Adrenal gland (tissue), 9 donors: ENCODE measurements at regions not wholly inside any gene's neighbourhood (a gene's known extent, or its start where the extent isn't known, plus 50 kb on each side); places are given as distances from the start of the nearest gene placed in this dataset.

Source experiments
- DNase-seq, 7 donors: peaks; one replicate each; pipeline ENCODE4 v3.0.0-alpha.2; 2019 to 2020
- H3K27ac ChIP-seq, 5 donors: fragments of 200-600 bp; sonication (generic) in 4 of 5; 1 replicate in 3 of 5; 2 replicates in 2 of 5; pipeline versions ENCODE4 v1.5.1 to v1.8.0; 2016 to 2020; ENCODE audit warnings: mild to moderate bottlenecking in 1 of 5
- H3K27me3 ChIP-seq: fragments of 200-600 bp; 2 replicates; pipeline ENCODE4 v1.8.0; 2021
- H3K36me3 ChIP-seq, 2 donors: fragments of 200-600 bp; replicated peaks in 1 of 2; 1 replicate in 1 of 2; 2 replicates in 1 of 2; pipeline versions ENCODE4 v1.5.1 to v1.8.0; 2018 to 2022
- H3K4me1 ChIP-seq, 2 donors: fragments of 200-600 bp; replicated peaks in 1 of 2; 1 replicate in 1 of 2; 2 replicates in 1 of 2; pipeline versions ENCODE4 v1.5.1 to v1.8.0; 2018 to 2021
- H3K4me3 ChIP-seq, 4 donors: fragments of 200-600 bp; sonication (generic) in 3 of 4; one replicate each; pipeline ENCODE4 v1.5.1; 2016 to 2018
- H3K9me3 ChIP-seq, 3 donors: fragments of 200-600 bp; sonication (generic) in 1 of 3; replicated peaks in 1 of 3; 1 replicate in 2 of 3; 2 replicates in 1 of 3; pipeline versions ENCODE4 v1.5.1 to v1.8.0; 2016 to 2021
- CTCF ChIP-seq, 6 experiments: fragments of 450-650 bp in 4 of 6; fragments of 200-600 bp in 2 of 6; sonication (generic) in 1 of 6; IDR thresholded peaks; 1 replicate in 5 of 6; 2 replicates in 1 of 6; pipeline versions ENCODE4 v1.5.1 to v1.8.0; 2016 to 2021; ENCODE audit warnings: antibody characterized with exemption in 6 of 6, mild to moderate bottlenecking in 2 of 6, moderate library complexity in 1 of 6
- POLR2A ChIP-seq, 2 donors: fragments of 450-650 bp; IDR thresholded peaks; one replicate each; pipeline ENCODE4 v1.6.1; 2017; ENCODE audit warnings: antibody characterized with exemption in 2 of 2, mild to moderate bottlenecking in 2 of 2, moderate library complexity in 1 of 2
- WGBS, 4 donors: extraction: QIAGEN DNeasy Blood & Tissue Kit in 2 of 4; methylation state at CpG; one replicate each; pipeline versions ENCODE4 v1.1.5 to v1.1.7; 2013 to 2017; 5-methylcytosine and 5-hydroxymethylcytosine counted together
- intact Hi-C, 2 donors: fragments of 100-400 bp; cut with DNase I; formaldehyde crosslinking; loops; one replicate each; pipeline versions ENCODE4 v1.14.1 to v1.15.0; 2022 to 2023
- donor health status: healthy with polysubstance abuse.
- donor health status: Bipolar disorder and iron deficiency.
- donor health status: DM: yes; HTN: yes; CAD: no.
- donor health status: DM: no; HTN: no; CAD: no.
- donor health status: DM: no; HTN: no; CAD: no.

GRCh38 chrX:138923805-138924204 is 212.3 kb upstream of the FGF13 start:
- Histone ChIP-seq H3K36me3 (no peaks in the 10 kb centered on the region), H3K27me3 (peaks cover 8% of the 10 kb centered on the region), H3K4me1 (no peaks in the 10 kb centered on the region), H3K9me3 (no peaks in the 10 kb centered on the region), H3K4me3 (no peak overlapping the region), H3K27ac (no peak overlapping the region)
- intact Hi-C loops = no loop called here
- DNase-seq = no peak
- no peak for TF ChIP-seq CTCF (IDR thresholded peaks at IDR 0.05)
- no peak for TF ChIP-seq POLR2A (IDR thresholded peaks at IDR 0.05)

- 14 to 66% (median 29%) methylated on average over 2 of the region's 2 CpGs for WGBS, 4 donors
- intact Hi-C loops = no loop called here
Observed at GRCh38 chrX:138921031-138921430, 209.5 kb upstream of the FGF13 start.

DNA sequence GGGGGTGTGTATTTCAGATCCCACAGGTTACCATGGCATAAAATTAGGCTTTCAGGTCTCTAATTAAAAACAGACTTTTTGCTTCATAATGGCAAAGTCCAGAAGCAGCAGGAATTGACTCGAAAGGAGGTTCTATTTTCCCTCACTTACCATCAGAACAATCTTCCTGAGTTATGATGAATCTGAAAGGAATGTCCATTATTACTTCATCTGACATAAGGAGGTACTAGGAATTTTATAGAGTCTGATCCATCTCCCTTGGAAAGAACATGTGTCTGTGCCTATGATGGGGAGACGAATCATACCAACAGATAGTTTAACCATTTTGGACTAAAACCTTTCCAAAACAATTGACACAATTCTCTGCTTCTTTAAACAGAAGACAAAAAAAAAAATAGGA is 206.3 kb upstream of the FGF13 start:
- intact Hi-C loops = no loop called here
- H3K4me1 ChIP-seq = no peaks in the 10 kb centered on the region
- 54 to 62% (median 59%) methylated on average over 2 of the region's 2 CpGs for WGBS, 4 donors

More at GRCh38 chrX:138921031-138921430, 209.5 kb upstream of the FGF13 start:
- TF ChIP-seq CTCF (IDR thresholded peaks at IDR 0.05) (no peak), POLR2A (IDR thresholded peaks at IDR 0.05) (no peak)
- Histone ChIP-seq H3K4me1 (no peaks in the 10 kb centered on the region), H3K4me3 (no peak overlapping the region), H3K36me3 (no peaks in the 10 kb centered on the region), H3K9me3 (no peaks in the 10 kb centered on the region), H3K27ac (no peak overlapping the region), H3K27me3 (no peaks in the 10 kb centered on the region)
- DNase-seq = no peak

DNA sequence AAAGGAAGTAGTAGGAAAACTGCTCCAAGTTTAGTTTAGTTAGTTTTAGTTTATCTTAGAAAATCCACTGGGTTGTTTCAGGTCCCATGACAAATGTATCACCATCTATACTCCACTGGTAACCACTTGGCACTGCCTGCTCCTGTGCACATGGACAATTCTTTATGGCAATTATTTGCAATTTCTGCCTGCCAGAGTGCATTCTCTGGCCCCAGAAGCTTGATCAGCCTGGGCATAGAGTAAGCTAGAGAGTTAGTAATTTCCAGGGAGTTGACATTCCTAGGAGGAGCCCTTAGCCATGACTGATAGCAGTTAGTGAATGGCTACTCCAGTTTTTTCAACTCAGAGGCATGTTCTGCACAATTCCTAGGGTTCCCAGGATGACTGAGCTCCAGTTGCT is 203.2 kb upstream of the FGF13 start:
- TF ChIP-seq CTCF (IDR thresholded peaks at IDR 0.05) (no peak), POLR2A (IDR thresholded peaks at IDR 0.05) (no peak)
- H3K4me1 ChIP-seq = no peaks in the 10 kb centered on the region
- no peaks in the 10 kb centered on the region for H3K36me3 ChIP-seq
- no peak overlapping the region for H3K27ac ChIP-seq
- no peaks in the 10 kb centered on the region for H3K27me3 ChIP-seq
- no peaks in the 10 kb centered on the region for H3K9me3 ChIP-seq
- H3K4me3 ChIP-seq = no peak overlapping the region
- DNase-seq = no peak
- intact Hi-C loops = no loop called here

More for the DNA sequence above, 206.3 kb upstream of the FGF13 start:
- Histone ChIP-seq H3K4me3 (no peak overlapping the region), H3K9me3 (no peaks in the 10 kb centered on the region), H3K27ac (no peak overlapping the region), H3K36me3 (no peaks in the 10 kb centered on the region), H3K27me3 (no peaks in the 10 kb centered on the region)
- TF ChIP-seq CTCF (IDR thresholded peaks at IDR 0.05) = no peak
- no peak for TF ChIP-seq POLR2A (IDR thresholded peaks at IDR 0.05)
- no peak for DNase-seq
